ENCODE measurements at regions not wholly inside any gene's neighbourhood (a gene's known extent, or its start where the extent isn't known, plus 50 kb on each side); places are given as distances from the start of the nearest gene placed in this dataset.

DNA sequence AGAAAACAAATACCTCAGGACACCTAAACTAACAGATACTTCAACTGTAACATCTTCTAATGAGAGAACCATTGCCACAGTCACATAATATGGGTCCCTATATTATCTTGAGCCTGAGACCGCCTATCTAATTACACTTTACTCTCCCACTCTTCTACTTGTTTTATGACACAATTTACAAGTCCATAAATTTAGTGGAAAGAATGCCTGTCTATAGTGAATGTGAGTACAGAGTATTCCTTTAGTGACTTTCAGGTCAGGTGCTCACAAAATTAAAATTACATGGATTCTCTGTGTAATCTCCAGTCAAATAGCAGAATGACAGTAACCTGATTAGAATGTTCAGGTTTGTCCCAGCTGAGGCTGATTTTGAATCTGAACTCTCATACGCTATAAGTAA is 624.1 kb downstream of the PKHD1 start:
- Histone ChIP-seq H3K27ac (ENCODE audit: control insufficient read depth, insufficient read depth, low read length) (no peak overlapping the region), H3K9ac (ENCODE audit: control insufficient read depth, extremely low read depth, insufficient read depth, low read length) (no peak overlapping the region), H3K4me3 (ENCODE audit: control insufficient read depth in 2 of 3, extremely low read depth in 1 of 3, insufficient read depth in 2 of 3, low read depth in 1 of 3, low read length in 3 of 3) (no peak overlapping the region), H3K4me1 (ENCODE audit: control insufficient read depth, extremely low read depth, insufficient read depth, low read length) (no peaks in the 10 kb centered on the region), H3K27me3 (ENCODE audit: control insufficient read depth, extremely low read depth, insufficient read depth, low read length) (no peaks in the 10 kb centered on the region), H3K9me3 (ENCODE audit: control insufficient read depth, low read depth, low read length) (no peaks in the 10 kb centered on the region), H3K36me3 (ENCODE audit: control insufficient read depth in 2 of 2, extremely low read depth in 1 of 2, insufficient read depth in 2 of 2, low read length in 2 of 2) (no peaks in the 10 kb centered on the region), H3K4me2 (ENCODE audit: control insufficient read depth, extremely low read depth, insufficient read depth, low read depth, low read length) (no peak overlapping the region), H3K79me2 (ENCODE audit: control insufficient read depth, insufficient read depth, low read length) (no peaks in the 10 kb centered on the region), H3K9me1 (ENCODE audit: control insufficient read depth, extremely low read depth, insufficient read depth, low read length) (no peaks in the 10 kb centered on the region), H4K20me1 (ENCODE audit: control insufficient read depth, extremely low read depth, insufficient read depth, low read length) (no peaks in the 10 kb centered on the region), H2AFZ (ENCODE audit: control insufficient read depth, low read length) (no peak overlapping the region)
- DNase-seq (ENCODE audit: low read depth, low spot score) (no peak), FAIRE-seq (no peak)
- no peak for TF ChIP-seq EZH2 (IDR thresholded peaks at IDR 0.05; ENCODE audit: low read length)
- TF ChIP-seq, protein P1, sequence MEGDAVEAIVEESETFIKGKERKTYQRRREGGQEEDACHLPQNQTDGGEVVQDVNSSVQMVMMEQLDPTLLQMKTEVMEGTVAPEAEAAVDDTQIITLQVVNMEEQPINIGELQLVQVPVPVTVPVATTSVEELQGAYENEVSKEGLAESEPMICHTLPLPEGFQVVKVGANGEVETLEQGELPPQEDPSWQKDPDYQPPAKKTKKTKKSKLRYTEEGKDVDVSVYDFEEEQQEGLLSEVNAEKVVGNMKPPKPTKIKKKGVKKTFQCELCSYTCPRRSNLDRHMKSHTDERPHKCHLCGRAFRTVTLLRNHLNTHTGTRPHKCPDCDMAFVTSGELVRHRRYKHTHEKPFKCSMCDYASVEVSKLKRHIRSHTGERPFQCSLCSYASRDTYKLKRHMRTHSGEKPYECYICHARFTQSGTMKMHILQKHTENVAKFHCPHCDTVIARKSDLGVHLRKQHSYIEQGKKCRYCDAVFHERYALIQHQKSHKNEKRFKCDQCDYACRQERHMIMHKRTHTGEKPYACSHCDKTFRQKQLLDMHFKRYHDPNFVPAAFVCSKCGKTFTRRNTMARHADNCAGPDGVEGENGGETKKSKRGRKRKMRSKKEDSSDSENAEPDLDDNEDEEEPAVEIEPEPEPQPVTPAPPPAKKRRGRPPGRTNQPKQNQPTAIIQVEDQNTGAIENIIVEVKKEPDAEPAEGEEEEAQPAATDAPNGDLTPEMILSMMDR (optimal IDR thresholded peaks at IDR 0.05 in 1 of 3, IDR thresholded peaks at IDR 0.05 in 1 of 3, conservative IDR thresholded peaks at IDR 0.05 in 1 of 3; ENCODE audit: extremely low read depth in 1 of 3, insufficient read depth in 2 of 3, low read length in 3 of 3), result no peak
- dilution Hi-C loops (cut with MboI; ENCODE audit: extremely low pct_ligation_motif_present, low sequenced_read_pairs), result no loop called here

DNA sequence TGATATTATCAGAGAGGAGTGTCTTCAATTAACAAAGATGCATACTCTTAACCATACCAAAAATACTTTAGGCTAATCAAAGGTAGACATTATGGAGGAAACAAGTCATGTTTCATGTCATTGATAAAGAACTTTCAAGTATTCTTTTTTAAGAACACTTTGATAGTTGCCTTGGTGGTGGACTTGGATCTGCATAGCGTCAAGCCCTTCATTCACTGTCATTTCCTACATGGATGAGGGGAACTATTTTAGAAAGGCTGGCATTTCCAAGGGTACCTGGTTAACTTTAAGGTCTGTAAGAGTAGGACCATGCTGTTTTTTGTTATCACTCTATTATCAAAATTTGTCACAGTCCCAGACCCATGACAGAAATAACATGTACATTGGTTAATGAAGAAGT is 622.5 kb downstream of the PKHD1 start:
- TF ChIP-seq, protein P1 (optimal IDR thresholded peaks at IDR 0.05 in 1 of 3, IDR thresholded peaks at IDR 0.05 in 1 of 3, conservative IDR thresholded peaks at IDR 0.05 in 1 of 3; ENCODE audit: extremely low read depth in 1 of 3, insufficient read depth in 2 of 3, low read length in 3 of 3), result no peak
- TF ChIP-seq EZH2 (IDR thresholded peaks at IDR 0.05; ENCODE audit: low read length), result no peak
- no peaks in the 10 kb centered on the region for H4K20me1 ChIP-seq (ENCODE audit: control insufficient read depth, extremely low read depth, insufficient read depth, low read length)
- no peak for FAIRE-seq
- no peak overlapping the region for H2AFZ ChIP-seq (ENCODE audit: control insufficient read depth, low read length)
- no peak overlapping the region for H3K27ac ChIP-seq (ENCODE audit: control insufficient read depth, insufficient read depth, low read length)
- H3K9ac ChIP-seq (ENCODE audit: control insufficient read depth, extremely low read depth, insufficient read depth, low read length), result no peak overlapping the region
- H3K9me1 ChIP-seq (ENCODE audit: control insufficient read depth, extremely low read depth, insufficient read depth, low read length), result no peaks in the 10 kb centered on the region
- no peaks in the 10 kb centered on the region for H3K36me3 ChIP-seq (ENCODE audit: control insufficient read depth in 2 of 2, extremely low read depth in 1 of 2, insufficient read depth in 2 of 2, low read length in 2 of 2)
- no peak for DNase-seq (ENCODE audit: low read depth, low spot score)
- no peaks in the 10 kb centered on the region for H3K79me2 ChIP-seq (ENCODE audit: control insufficient read depth, insufficient read depth, low read length)
- no peaks in the 10 kb centered on the region for H3K9me3 ChIP-seq (ENCODE audit: control insufficient read depth, low read depth, low read length)
- dilution Hi-C loops (cut with MboI; ENCODE audit: extremely low pct_ligation_motif_present, low sequenced_read_pairs), result no loop called here
- H3K4me3 ChIP-seq (ENCODE audit: control insufficient read depth in 2 of 3, extremely low read depth in 1 of 3, insufficient read depth in 2 of 3, low read depth in 1 of 3, low read length in 3 of 3), result no peak overlapping the region
- no peaks in the 10 kb centered on the region for H3K27me3 ChIP-seq (ENCODE audit: control insufficient read depth, extremely low read depth, insufficient read depth, low read length)
- no peaks in the 10 kb centered on the region for H3K4me1 ChIP-seq (ENCODE audit: control insufficient read depth, extremely low read depth, insufficient read depth, low read length)
- H3K4me2 ChIP-seq (ENCODE audit: control insufficient read depth, extremely low read depth, insufficient read depth, low read depth, low read length), result no peak overlapping the region

Measured in keratinocyte (primary cell).